RWPE1 (cell line): ENCODE measurements at regions not wholly inside any gene's neighbourhood (a gene's known extent, or its start where the extent isn't known, plus 50 kb on each side); places are given as distances from the start of the nearest gene placed in this dataset.
"Not testable (repeated sequence)": the region's sequence is repeated elsewhere in the genome, so short reads cannot be mapped to it uniquely, and the experiment has no call there.

ENCODE experiments used
- CTCF ChIA-PET: fragments of 350-600 bp; sonication (Branson Sonifier 250); formaldehyde crosslinking; extraction: SDS; loops from one replicate; lab custom pipeline; 2021; lab: Yijun Ruan, JAX
- POLR2A ChIA-PET: fragments of 400-600 bp; formaldehyde crosslinking; extraction: SDS; loops from one replicate; lab custom pipeline; 2020; ENCODE audit warnings: antibody characterized with exemption; ENCODE audit not compliant: low non-redundant PET; lab: Yijun Ruan, JAX
- DNase-seq: peaks from one replicate; pipeline ENCODE4 v3.0.0; 2012; ENCODE audit warnings: low spot score
- H3K27ac ChIP-seq: fragments of 450-650 bp; 2 replicates; pipeline ENCODE4 v1.5.1; 2017
- CTCF ChIP-seq: fragments of 450-650 bp; conservative IDR thresholded peaks from 2 replicates; pipeline ENCODE4 v1.5.1; 2017; ENCODE audit warnings: low read depth, mild to moderate bottlenecking

DNA sequence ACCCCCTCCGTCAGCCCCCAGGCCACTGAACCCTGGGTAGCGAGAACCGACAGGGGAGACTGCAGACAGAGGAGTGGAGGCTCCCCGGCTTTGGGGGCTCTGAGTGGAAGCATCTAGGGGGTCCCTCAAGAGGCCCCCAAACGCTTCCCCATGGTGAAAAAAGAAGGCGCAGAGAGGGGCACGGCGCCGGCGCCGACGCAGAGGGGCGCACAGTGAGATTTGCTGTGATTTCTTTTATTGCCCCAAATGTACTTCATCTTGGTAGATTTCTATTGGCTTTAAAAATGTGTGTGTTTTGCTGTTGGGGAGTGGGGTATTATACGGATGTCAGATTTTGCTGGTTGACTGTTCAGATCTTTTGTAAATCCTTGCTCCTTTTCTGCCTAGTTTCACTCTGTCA lies 392.9 kb downstream of the GOLGA6L6 start:
- DNase-seq, POLR2A ChIA-PET, H3K27ac ChIP-seq, CTCF ChIA-PET: not testable (repeated sequence)

GRCh38 chr15:20148008-20148407 lies 393.6 kb downstream of the GOLGA6L6 start:
- DNase-seq, POLR2A ChIA-PET, H3K27ac ChIP-seq, CTCF ChIA-PET: not testable (repeated sequence)

DNA sequence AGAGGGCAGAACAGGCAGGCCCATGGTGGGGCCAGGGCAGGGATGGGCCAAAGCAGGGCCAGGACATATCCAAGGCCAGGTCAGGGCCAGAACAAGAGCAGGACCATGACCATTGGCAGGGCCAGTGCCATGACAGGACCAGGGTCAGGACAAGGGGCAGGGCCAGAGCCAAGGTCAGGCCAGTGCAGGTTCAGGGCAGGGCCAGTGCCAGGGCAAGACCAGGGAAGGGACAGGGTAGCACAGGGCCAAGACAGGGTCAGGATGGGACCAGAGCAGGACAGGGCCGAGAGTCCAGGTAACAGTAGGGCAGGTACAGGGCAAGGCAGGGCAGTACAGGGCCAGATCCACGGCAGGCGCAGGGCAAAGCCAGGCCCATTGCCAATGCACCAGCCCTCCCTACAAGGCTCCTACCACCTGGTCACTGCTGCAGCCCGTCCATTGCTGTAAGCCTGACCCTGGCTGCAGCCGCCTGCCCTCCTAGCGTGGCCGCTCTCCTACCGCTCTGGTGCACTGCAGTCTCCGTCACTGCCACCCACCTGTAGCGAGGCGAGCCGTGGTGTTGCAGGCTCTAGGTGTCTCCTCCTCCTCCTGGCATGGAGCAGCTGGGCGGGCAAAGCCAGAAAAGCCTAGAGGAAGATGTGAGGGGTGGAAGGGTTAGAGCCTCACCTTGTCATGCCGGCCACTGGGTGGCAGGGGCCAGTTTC lies 397.1 kb downstream of the GOLGA6L6 start:
- POLR2A ChIA-PET, CTCF ChIA-PET, H3K27ac ChIP-seq, DNase-seq: not testable (repeated sequence)

- POLR2A ChIA-PET = not testable (repeated sequence)
Measured at GRCh38 chr15:20142906-20143305, 398.7 kb downstream of the GOLGA6L6 start.

DNA sequence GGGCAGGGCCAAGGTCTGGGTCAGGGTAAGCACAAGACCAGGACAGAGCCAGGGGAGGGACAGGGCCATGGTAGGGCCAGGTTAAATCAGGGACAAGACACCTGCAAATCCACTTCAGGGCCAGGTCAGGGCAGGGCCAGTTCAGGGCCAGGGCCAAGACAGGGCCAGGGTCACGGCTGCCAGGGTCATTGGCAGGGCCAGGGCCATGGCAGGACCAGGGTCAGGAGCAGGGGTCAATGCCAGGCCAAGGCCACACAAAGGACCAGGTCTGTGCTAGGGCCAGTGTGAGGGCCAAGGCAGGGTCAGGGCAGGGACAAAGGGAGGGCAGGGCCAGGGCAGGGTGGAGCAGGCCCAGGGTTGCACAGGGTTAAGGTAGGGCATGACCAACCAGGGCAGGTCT lies 399.2 kb downstream of the GOLGA6L6 start:
- H3K27ac ChIP-seq, CTCF ChIA-PET, POLR2A ChIA-PET, DNase-seq: not testable (repeated sequence)

More at GRCh38 chr15:20142906-20143305, 398.7 kb downstream of the GOLGA6L6 start:
- CTCF ChIA-PET, H3K27ac ChIP-seq, DNase-seq: not testable (repeated sequence)

DNA sequence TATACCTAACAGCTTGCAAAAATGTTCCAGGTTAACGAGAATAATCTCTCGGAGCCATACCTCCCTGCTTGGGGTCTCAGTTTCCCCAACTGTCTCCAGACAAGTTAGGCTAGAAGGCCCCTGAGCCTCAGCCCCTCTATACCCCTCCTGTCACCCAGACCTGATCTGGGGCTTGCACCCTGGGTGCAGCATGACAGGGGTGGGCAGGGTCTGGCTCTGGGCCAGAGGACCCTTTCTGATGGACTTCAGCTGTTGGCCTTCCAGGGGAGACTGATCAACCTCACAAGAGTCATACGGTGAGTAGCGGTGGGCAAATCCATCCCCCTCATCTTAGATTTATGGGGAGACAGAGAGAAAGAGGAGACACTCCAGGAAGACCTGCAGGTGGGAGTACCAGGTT lies 416.9 kb downstream of the GOLGA6L6 start:
- CTCF ChIA-PET, H3K27ac ChIP-seq, POLR2A ChIA-PET, DNase-seq: not testable (repeated sequence)

GRCh38 chr15:20106026-20106425 lies 435.6 kb downstream of the GOLGA6L6 start:
- POLR2A ChIA-PET = no interaction called here
- no peak for DNase-seq
- peak overlapping the region; percentile 59 for H3K27ac ChIP-seq
- CTCF ChIA-PET = no interaction called here
- TF ChIP-seq CTCF = no peak

DNA sequence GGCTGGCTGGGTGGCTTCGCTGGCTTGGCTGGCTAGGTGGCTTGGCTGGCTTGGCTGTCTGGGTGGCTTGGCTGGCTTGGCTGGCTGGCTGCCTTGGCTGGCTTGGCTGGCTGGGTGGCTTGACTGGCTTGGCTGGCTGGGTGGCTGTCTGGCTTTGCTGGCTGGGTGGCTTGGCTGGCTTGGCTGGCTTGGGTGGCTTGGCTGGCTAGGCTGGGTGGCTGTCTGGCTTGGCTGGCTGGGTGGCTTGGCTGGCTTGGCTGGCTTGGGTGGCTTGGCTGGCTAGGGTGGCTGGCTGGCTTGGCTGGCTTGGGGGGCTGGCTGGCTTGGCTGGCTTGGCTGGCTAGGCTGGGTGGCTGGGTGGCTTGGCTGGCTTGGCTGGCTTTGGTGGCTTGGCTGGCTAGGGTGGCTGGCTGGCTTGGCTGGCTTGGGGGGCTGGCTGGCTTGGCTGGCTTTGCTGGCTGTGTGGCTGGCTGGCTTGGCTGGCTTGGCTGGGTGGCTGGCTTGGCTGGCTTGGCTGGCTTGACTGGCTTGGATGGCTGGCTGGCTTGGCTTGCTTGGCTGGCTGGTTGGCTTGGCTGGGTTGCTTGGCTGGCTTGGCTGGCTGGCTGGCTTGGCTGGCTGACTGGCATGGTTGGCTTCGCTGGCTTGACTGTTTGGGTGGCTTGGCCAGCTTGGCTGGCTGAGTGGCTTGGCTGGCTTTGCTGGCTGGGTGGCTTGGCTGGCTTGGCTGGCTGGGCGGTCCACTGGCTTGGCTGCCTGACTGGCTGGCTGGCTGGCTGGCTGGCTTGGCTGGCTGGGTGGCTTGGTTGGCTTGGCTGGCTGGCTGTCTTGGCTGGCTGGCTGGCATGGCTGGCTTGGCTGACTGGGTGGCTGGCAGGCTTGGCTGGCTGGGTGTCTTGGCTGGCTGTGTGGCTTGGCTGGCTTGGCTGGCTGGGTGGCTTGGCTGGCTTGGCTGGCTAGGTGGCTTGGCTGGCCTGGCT lies 436.3 kb downstream of the GOLGA6L6 start:
- H3K27ac ChIP-seq, POLR2A ChIA-PET, CTCF ChIA-PET, DNase-seq: not testable (repeated sequence)

- POLR2A ChIA-PET, CTCF ChIA-PET, H3K27ac ChIP-seq, DNase-seq: not testable (repeated sequence)
Measured at GRCh38 chr15:20104551-20104950, 437.0 kb downstream of the GOLGA6L6 start.

- DNase-seq, POLR2A ChIA-PET, H3K27ac ChIP-seq, CTCF ChIA-PET: not testable (repeated sequence)
Measured at GRCh38 chr15:20102862-20103261, 438.7 kb downstream of the GOLGA6L6 start.

GRCh38 chr15:20102209-20102608 lies 439.4 kb downstream of the GOLGA6L6 start:
- DNase-seq, CTCF ChIA-PET, POLR2A ChIA-PET, H3K27ac ChIP-seq: not testable (repeated sequence)

DNA sequence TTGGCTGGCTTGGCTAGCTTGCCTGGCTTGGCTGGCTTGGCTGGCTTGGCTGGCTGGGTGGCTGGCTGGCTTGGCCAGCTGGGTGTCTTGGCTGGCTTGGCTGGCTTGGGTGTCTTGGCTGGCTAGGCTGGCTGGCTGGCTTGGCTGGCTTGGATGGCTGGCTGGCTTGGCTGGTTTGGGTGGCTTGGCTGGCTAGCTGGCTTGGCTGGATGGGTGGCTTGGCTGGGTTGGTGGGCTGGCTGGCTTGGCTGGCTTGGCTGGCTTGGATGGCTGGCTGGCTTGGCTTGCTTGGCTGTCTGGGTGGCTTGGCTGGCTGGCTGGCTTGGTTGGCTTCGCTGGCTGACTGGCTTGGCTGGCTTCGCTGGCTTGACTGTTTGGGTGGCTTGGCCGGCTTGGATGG lies 440.3 kb downstream of the GOLGA6L6 start:
- POLR2A ChIA-PET, CTCF ChIA-PET, H3K27ac ChIP-seq, DNase-seq: not testable (repeated sequence)

DNA sequence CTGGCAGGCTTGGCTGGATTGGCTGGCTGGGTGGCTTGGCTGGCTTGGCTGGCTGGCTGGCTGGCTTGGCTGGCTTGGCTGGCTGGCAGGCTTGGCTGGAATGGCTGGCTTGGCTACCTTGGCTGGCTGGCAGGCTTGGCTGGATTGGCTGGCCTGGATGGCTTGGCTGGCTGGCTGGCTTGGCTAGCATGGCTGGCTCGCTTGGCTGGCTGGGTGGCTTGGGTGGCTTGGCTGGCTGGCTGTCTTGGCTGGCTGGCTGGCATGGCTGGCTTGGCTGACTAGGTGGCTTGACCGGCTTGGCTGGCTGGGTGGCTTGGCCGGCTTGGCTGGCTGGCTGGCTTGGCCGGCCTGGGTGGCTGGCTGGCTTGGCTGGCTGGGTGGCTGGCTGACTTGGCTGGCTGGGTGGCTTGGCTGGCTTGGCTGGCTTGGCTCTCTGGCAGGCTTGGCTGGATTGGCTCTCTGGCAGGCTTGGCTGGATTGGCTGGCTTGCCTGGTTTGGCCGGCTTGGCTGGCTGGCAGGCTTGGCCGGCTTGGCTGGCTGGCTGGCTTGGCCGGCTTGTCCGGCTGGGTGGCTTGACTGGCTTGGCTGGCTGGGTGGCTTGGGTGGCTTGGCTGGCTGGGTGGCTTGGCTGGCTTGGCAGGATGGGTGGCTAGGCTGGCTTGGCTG lies 440.9 kb downstream of the GOLGA6L6 start:
- DNase-seq, CTCF ChIA-PET, H3K27ac ChIP-seq, POLR2A ChIA-PET: not testable (repeated sequence)

DNA sequence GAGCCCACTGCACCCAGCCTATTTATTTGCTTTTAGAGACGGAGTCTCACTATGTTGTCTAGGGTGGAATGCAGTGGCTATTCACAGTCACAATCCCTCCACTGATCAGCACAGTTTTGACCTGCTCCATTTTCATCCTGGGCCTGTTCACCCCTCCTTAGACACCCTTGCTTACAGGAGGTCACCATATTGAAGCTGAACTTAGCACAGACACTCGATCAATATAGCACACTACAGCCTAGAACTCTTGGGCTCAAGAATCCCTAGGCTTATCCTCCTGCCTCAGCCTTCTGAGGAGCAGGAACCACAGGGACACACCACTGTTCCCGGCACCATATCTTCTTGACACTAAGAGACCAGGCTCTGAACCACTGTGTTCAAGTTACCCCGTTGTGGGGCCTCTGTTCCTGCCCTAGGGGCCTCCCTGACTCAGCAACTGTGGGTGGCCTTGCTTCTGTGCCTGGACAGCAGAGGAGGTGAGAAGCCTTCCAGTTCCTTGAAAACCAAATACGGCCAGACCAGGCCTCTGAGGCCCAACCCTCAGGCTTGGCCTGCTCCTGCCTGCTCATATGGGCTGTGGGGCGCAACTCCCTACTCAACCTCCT lies 445.8 kb downstream of the GOLGA6L6 start:
- H3K27ac ChIP-seq, CTCF ChIA-PET: not testable (repeated sequence)

DNA sequence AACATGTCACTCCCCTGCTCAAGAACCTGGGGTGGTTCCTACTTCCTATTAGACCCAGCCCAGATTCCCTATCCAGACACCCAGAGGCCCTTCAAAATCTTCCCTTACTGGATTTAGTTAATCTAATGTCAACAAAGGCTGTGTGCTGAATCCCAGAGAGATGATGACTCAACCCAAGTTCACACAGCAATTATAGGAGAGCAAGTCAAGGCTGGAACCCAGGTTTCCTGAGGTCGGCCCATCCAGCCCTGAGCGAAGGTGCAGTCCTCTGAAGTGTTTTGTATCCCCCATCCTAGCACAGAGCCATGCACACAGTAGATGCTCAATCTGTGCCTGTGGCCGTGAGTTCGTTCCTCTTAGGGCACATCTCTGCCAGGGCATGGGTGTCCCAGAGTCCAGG lies 452.1 kb downstream of the GOLGA6L6 start:
- DNase-seq, H3K27ac ChIP-seq, POLR2A ChIA-PET, CTCF ChIA-PET: not testable (repeated sequence)

More for the DNA sequence above, 445.8 kb downstream of the GOLGA6L6 start:
- DNase-seq, POLR2A ChIA-PET: not testable (repeated sequence)
